SK-N-SH (cell line): ENCODE measurements at regions not wholly inside any gene's neighbourhood (a gene's known extent, or its start where the extent isn't known, plus 50 kb on each side); places are given as distances from the start of the nearest gene placed in this dataset.
"Not testable (repeated sequence)": the region's sequence is repeated elsewhere in the genome, so short reads cannot be mapped to it uniquely, and the experiment has no call there.

Experiments used
- CTCF ChIA-PET: fragments of 300-600, 350-600 bp; formaldehyde crosslinking; extraction: SDS; loops from one replicate; lab custom pipeline; 2021; lab: Yijun Ruan, JAX
- POLR2A ChIA-PET: fragments of 350-600 bp; sonication (Branson Sonifier 250); formaldehyde crosslinking; extraction: SDS; loops from one replicate; lab custom pipeline; 2020; ENCODE audit warnings: antibody characterized with exemption, inconsistent platforms; lab: Yijun Ruan, JAX
- DNase-seq: peaks from one replicate; pipeline ENCODE4 v3.0.0; 2012
- H2AFZ ChIP-seq: fragments of 200-600 bp; sonication (generic); 2 replicates; pipeline ENCODE4 v1.8.1; 2016; ENCODE audit warnings: antibody characterized with exemption, mild to moderate bottlenecking, low read depth
- H3F3A ChIP-seq: fragments of 200-600 bp; sonication (generic); replicated peaks from 2 replicates; pipeline ENCODE3; 2016; ENCODE audit warnings: antibody characterized with exemption, mild to moderate bottlenecking; ENCODE audit not compliant: insufficient read depth
- H3K27ac ChIP-seq, 2 experiments: fragments of 200-500 bp in 1 of 2; fragments of 200-600 bp in 1 of 2; sonication (Bioruptor generic) in 1 of 2; sonication (generic), shearing (Covaris generic) in 1 of 2; 2 replicates each; pipeline versions ENCODE4 v1.5.1 to v1.6.1; 2014 to 2016; ENCODE audit warnings: low read depth in 2 of 2, inconsistent platforms in 1 of 2, low read length in 1 of 2, mild to moderate bottlenecking in 1 of 2, mixed read lengths in 1 of 2
- H3K27me3 ChIP-seq: fragments of 200-600 bp; sonication (generic), shearing (Covaris generic); 2 replicates; pipeline ENCODE4 v1.6.1; 2016; ENCODE audit warnings: mixed run types; ENCODE audit not compliant: insufficient read depth
- H3K36me3 ChIP-seq, 2 experiments: fragments of 200-500 bp in 1 of 2; fragments of 200-600 bp in 1 of 2; sonication (Bioruptor generic) in 1 of 2; sonication (generic) in 1 of 2; replicated peaks in 1 of 2; 2 replicates each; pipeline versions ENCODE3 to v1.5.1; 2014 to 2016; ENCODE audit warnings: low read length in 1 of 2, mild to moderate bottlenecking in 1 of 2; ENCODE audit not compliant: insufficient read depth in 2 of 2, control insufficient read depth in 1 of 2
- H3K4me1 ChIP-seq, 2 experiments: fragments of 200-500 bp in 1 of 2; fragments of 200-600 bp in 1 of 2; sonication (Bioruptor generic) in 1 of 2; sonication (generic), shearing (Covaris generic) in 1 of 2; 2 replicates each; pipeline versions ENCODE4 v1.5.1 to v1.6.1; 2014 to 2016; ENCODE audit warnings: low read depth in 1 of 2, low read length in 1 of 2, mixed run types in 1 of 2; ENCODE audit not compliant: insufficient read depth in 2 of 2, control insufficient read depth in 1 of 2
- H3K4me2 ChIP-seq: fragments of 200-600 bp; sonication (generic), shearing (Covaris generic); 2 replicates; pipeline ENCODE4 v1.6.1; 2017; ENCODE audit warnings: mixed run types
- H3K4me3 ChIP-seq, 2 experiments: fragments of 200-500 bp in 1 of 2; fragments of 200-600 bp in 1 of 2; sonication (Bioruptor generic) in 1 of 2; sonication (generic), shearing (Covaris generic) in 1 of 2; 2 replicates each; pipeline versions ENCODE4 v1.5.1 to v1.8.1; 2014 to 2016; ENCODE audit warnings: low read depth in 2 of 2, inconsistent platforms in 1 of 2, low read length in 1 of 2, mild to moderate bottlenecking in 1 of 2, mixed read lengths in 1 of 2, moderate library complexity in 1 of 2
- H3K79me2 ChIP-seq: fragments of 200-600 bp; sonication (generic); 2 replicates; pipeline ENCODE4 v1.8.1; 2017; ENCODE audit warnings: mild to moderate bottlenecking; ENCODE audit not compliant: insufficient read depth
- H3K9ac ChIP-seq: fragments of 200-600 bp; sonication (generic); 2 replicates; pipeline ENCODE4 v1.6.1; 2017; ENCODE audit warnings: mixed run types
- H3K9me2 ChIP-seq: fragments of 200-600 bp; sonication (generic); 2 replicates; pipeline ENCODE4 v1.6.1; 2017; ENCODE audit warnings: mixed run types
- H3K9me3 ChIP-seq: fragments of 200-600 bp; sonication (generic); 2 replicates; pipeline ENCODE4 v1.6.1; 2017; ENCODE audit warnings: mixed run types, mild to moderate bottlenecking, moderate library complexity
- H4K20me1 ChIP-seq: fragments of 200-600 bp; sonication (generic); 2 replicates; pipeline ENCODE4 v1.6.1; 2017; ENCODE audit warnings: mild to moderate bottlenecking, mixed run types; ENCODE audit not compliant: insufficient read depth
- EZH2phosphoT487 ChIP-seq: fragments of 200-600 bp; sonication (generic); IDR thresholded peaks from 2 replicates; pipeline ENCODE4 v1.6.1; 2017; ENCODE audit warnings: low read depth, mixed run types, mild to moderate bottlenecking, antibody characterized with exemption, moderate library complexity, borderline replicate concordance
- FOXJ3 ChIP-seq: sonication (generic); formaldehyde crosslinking; IDR thresholded peaks from 2 replicates; pipeline ENCODE4 v1.5.1; 2020; ENCODE audit warnings: mild to moderate bottlenecking, missing genetic modification reagents
- FOXM1 ChIP-seq: IDR thresholded peaks from 2 replicates; pipeline ENCODE4 v1.4.0; 2012; ENCODE audit warnings: low read depth, mild to moderate bottlenecking
- MEF2A ChIP-seq: IDR thresholded peaks from 2 replicates; pipeline ENCODE4 v1.4.0; 2012; ENCODE audit warnings: low read depth, borderline replicate concordance
- RAD21 ChIP-seq: IDR thresholded peaks from 2 replicates; pipeline ENCODE4 v1.6.1; 2012; ENCODE audit warnings: mild to moderate bottlenecking, low read length
- RCOR1 ChIP-seq: fragments of 150-350 bp; IDR thresholded peaks from 2 replicates; pipeline ENCODE4 v1.6.1; 2017; ENCODE audit warnings: antibody characterized with exemption, low read length
- REST ChIP-seq: IDR thresholded peaks from 2 replicates; pipeline ENCODE4 v1.6.1; 2012; ENCODE audit warnings: mild to moderate bottlenecking, low read depth, low read length, moderate library complexity
- WGBS: methylation state at CpG from one replicate; pipeline ENCODE4 v1.1.6; 2017; ENCODE audit warnings: low lambda C conversion rate; 5-methylcytosine and 5-hydroxymethylcytosine counted together
- TF ChIP-seq, protein P1 (sequence below): fragments of 200-600 bp; sonication (generic); IDR thresholded peaks from 2 replicates; pipeline ENCODE4 v1.6.1; 2017; ENCODE audit warnings: antibody characterized with exemption, mild to moderate bottlenecking, moderate library complexity

DNA sequence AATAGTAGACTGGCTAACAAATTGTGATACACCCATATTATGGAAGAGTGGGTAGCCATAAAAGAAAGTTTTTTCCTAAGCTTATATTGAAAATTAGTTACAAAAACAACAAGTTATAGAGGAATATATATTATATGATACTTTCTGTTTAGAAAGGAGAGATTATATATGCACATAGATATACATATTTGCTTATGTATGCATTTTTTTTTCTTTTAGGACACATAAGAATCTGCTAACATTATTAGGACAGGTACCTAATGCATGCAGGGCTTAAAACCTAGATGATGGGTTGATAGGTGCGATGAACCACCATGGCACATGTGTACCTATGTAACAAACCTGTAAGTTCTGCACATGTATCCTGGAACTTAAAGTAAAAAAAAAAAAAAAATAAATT lies 179.6 kb upstream of the KCNJ3 start (continued):
- TF ChIP-seq, protein P1, sequence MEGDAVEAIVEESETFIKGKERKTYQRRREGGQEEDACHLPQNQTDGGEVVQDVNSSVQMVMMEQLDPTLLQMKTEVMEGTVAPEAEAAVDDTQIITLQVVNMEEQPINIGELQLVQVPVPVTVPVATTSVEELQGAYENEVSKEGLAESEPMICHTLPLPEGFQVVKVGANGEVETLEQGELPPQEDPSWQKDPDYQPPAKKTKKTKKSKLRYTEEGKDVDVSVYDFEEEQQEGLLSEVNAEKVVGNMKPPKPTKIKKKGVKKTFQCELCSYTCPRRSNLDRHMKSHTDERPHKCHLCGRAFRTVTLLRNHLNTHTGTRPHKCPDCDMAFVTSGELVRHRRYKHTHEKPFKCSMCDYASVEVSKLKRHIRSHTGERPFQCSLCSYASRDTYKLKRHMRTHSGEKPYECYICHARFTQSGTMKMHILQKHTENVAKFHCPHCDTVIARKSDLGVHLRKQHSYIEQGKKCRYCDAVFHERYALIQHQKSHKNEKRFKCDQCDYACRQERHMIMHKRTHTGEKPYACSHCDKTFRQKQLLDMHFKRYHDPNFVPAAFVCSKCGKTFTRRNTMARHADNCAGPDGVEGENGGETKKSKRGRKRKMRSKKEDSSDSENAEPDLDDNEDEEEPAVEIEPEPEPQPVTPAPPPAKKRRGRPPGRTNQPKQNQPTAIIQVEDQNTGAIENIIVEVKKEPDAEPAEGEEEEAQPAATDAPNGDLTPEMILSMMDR: no peak
- no peak for TF ChIP-seq RAD21
- no peak for TF ChIP-seq FOXJ3 (CRISPR knock-in tag)
- no peak for TF ChIP-seq MEF2A
- TF ChIP-seq EZH2phosphoT487: no peak
- TF ChIP-seq REST: no peak

DNA sequence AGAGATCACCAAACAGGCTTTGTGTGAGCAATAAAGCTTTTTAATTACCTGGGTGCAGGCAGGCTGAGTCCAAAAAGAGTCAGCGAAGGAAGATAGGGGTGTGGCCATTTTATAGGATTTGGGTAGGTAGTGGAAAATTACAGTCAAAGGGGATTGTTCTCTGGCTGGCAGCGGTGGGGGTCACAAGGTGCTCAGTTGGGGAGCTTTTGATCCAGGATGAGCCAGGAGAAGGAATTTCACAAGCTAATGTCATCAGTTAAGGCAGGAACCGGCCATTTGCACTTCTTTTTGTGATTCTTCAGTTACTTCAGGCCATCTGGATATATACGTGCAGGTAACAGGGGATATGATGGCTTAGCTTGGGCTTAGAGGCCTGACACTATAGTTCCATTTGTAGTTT lies 177.5 kb upstream of the KCNJ3 start:
- H2AFZ ChIP-seq, H3K79me2 ChIP-seq, H3K36me3 ChIP-seq, H3K9ac ChIP-seq, POLR2A ChIA-PET, H3F3A ChIP-seq, H4K20me1 ChIP-seq, H3K9me3 ChIP-seq, H3K4me2 ChIP-seq, H3K4me1 ChIP-seq, H3K27ac ChIP-seq, H3K9me2 ChIP-seq, CTCF ChIA-PET, DNase-seq, H3K27me3 ChIP-seq, H3K4me3 ChIP-seq: not testable (repeated sequence)
- WGBS: 26% methylated on average over 4 of the region's 4 CpGs

DNA sequence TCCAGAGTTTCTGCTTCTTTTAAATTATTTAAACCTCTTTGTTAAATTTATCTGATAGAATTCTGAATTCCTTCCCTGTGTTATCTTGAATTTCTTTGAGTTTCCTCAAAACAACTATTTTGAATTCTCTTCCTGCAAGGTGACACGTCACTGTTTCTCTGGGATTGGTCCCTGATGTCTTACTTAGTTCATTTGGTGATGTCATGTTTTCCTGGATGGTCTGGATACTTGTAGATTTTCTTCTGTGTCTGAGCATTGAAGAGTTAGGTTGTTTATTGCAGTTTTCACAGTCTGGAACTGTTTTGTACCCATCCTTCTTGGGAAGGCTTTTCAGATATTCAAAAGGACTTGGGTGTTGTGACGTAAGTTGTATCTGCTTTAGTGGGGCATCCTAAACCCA lies 172.3 kb upstream of the KCNJ3 start:
- TF ChIP-seq RCOR1: no peak
- TF ChIP-seq FOXM1: no peak
- no peak overlapping the region for H2AFZ ChIP-seq

More for the DNA sequence above, 172.3 kb upstream of the KCNJ3 start:
- no peak overlapping the region for H3K27ac ChIP-seq
- H3F3A ChIP-seq: no peaks in the 10 kb centered on the region
- H3K9me2 ChIP-seq: no peaks in the 10 kb centered on the region
- no peaks in the 10 kb centered on the region for H3K4me1 ChIP-seq
- no peaks in the 10 kb centered on the region for H3K9me3 ChIP-seq
- H3K4me3 ChIP-seq: no peak overlapping the region
- POLR2A ChIA-PET: no interaction called here
- no peaks in the 10 kb centered on the region for H3K79me2 ChIP-seq
- 27% methylated on average over 2 of the region's 2 CpGs for WGBS
- H3K9ac ChIP-seq: no peak overlapping the region
- no peaks in the 10 kb centered on the region for H3K27me3 ChIP-seq
- DNase-seq: no peak
- H3K4me2 ChIP-seq: no peak overlapping the region
- no peaks in the 10 kb centered on the region for H3K36me3 ChIP-seq
- H4K20me1 ChIP-seq: no peaks in the 10 kb centered on the region
- CTCF ChIA-PET: no interaction called here
